ENCODE measurements at regions not wholly inside any gene's neighbourhood (a gene's known extent, or its start where the extent isn't known, plus 50 kb on each side); places are given as distances from the start of the nearest gene placed in this dataset.

DNA sequence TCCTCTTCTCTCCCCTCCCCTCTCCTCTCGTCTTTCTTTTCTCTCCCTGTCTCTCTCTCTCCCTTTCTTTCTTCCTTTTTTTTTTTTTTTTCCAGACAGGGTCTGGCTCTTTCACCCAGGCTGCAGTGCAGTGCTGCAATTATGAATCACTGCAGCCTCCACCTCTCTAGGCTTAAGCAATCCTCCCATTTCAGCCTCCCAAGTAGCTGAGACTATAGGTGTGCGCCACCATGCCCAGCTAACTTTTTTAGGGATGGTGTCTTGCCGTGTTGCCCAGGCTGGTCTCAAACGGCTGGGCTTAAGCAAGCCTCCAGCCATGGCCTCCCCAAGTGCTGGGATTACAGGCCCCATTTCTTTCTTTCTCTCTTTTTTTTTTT lies 59.9 kb upstream of the NCOA3 start:
- no peak for TF ChIP-seq POLR2A (IDR thresholded peaks at IDR 0.05)
- TF ChIP-seq, protein P1, sequence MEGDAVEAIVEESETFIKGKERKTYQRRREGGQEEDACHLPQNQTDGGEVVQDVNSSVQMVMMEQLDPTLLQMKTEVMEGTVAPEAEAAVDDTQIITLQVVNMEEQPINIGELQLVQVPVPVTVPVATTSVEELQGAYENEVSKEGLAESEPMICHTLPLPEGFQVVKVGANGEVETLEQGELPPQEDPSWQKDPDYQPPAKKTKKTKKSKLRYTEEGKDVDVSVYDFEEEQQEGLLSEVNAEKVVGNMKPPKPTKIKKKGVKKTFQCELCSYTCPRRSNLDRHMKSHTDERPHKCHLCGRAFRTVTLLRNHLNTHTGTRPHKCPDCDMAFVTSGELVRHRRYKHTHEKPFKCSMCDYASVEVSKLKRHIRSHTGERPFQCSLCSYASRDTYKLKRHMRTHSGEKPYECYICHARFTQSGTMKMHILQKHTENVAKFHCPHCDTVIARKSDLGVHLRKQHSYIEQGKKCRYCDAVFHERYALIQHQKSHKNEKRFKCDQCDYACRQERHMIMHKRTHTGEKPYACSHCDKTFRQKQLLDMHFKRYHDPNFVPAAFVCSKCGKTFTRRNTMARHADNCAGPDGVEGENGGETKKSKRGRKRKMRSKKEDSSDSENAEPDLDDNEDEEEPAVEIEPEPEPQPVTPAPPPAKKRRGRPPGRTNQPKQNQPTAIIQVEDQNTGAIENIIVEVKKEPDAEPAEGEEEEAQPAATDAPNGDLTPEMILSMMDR (IDR thresholded peaks at IDR 0.05): no peak
